Adipocyte (in vitro differentiated cells): ENCODE measurements at regions not wholly inside any gene's neighbourhood (a gene's known extent, or its start where the extent isn't known, plus 50 kb on each side); places are given as distances from the start of the nearest gene placed in this dataset.

ENCODE experiments used
- DNase-seq: peaks from one replicate; pipeline ENCODE4 v3.0.0-alpha.2; 2015; ENCODE audit warnings: low read depth
- H3K27me3 ChIP-seq: replicated peaks from 2 replicates; pipeline ENCODE4 v1.7.0; 2013; ENCODE audit warnings: mild to moderate bottlenecking, low read length, moderate library complexity; ENCODE audit not compliant: control insufficient read depth, insufficient read depth
- H3K36me3 ChIP-seq: 2 replicates; pipeline ENCODE4 v1.7.0; 2013; ENCODE audit warnings: low read length, mild to moderate bottlenecking, moderate library complexity; ENCODE audit not compliant: control insufficient read depth, insufficient read depth, severe bottlenecking
- H3K4me1 ChIP-seq: 2 replicates; pipeline ENCODE4 v1.7.0; 2013; ENCODE audit warnings: mild to moderate bottlenecking, low read length, moderate library complexity; ENCODE audit not compliant: control insufficient read depth, insufficient read depth
- H3K4me3 ChIP-seq: 2 replicates; pipeline ENCODE4 v1.7.0; 2013; ENCODE audit warnings: mild to moderate bottlenecking, low read length, moderate library complexity
- H3K9ac ChIP-seq: 2 replicates; pipeline ENCODE4 v1.7.0; 2013; ENCODE audit warnings: mild to moderate bottlenecking, low read length, moderate library complexity
- H3K9me3 ChIP-seq: 2 replicates; pipeline ENCODE4 v1.7.0; 2013; ENCODE audit warnings: mild to moderate bottlenecking, low read length, moderate library complexity; ENCODE audit not compliant: control insufficient read depth

DNA sequence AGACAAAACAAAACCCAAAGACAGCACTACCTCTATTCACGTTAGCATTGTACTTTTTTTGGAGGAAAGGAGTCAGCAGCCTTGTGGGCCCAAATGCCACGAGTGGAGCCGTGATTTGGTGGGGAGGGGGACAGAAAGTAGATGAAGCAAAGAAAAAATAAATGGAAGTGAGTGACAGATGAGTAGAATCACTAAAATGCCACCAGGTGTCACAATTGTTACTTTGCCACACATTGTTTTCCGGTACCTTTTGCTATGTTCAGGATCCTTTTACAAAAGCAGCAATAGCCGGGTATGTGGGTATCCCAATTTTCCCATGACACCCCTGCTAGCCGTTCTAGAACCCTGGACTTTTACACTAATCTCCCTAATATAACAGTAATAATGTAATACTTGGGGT, 85.0 kb upstream of the AK4 start:
- H3K36me3 ChIP-seq, result peaks cover 4% of the 10 kb centered on the region

DNA sequence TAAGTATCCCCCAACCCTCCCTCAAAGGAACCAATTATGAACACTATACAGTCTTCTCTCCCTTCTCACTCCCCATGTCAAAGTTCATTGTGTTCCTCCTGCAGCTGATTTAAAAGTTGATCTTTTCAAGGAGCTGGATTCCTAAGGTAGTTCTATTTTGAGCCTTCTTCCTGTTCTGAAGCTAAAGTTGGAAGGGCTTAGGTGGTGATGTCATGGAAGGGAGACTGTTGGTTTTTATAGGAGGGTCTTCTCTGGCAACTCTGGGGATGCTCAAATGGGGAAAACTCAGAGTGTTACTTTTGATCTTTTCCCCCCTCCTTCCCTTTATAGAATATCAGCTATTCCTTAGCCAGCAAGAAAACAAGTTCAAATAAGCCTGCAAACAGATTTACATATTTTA, 83.0 kb upstream of the AK4 start:
- DNase-seq, result peak; percentile 24
- H3K4me3 ChIP-seq, result peak overlapping the region; percentile 88
- no peaks in the 10 kb centered on the region for H3K36me3 ChIP-seq
- H3K9ac ChIP-seq, result peak overlapping the region; percentile 95
- H3K27me3 ChIP-seq, result no peaks in the 10 kb centered on the region
- H3K9me3 ChIP-seq, result no peaks in the 10 kb centered on the region
- H3K4me1 ChIP-seq, result peaks cover 49% of the 10 kb centered on the region

More for the DNA sequence above, 85.0 kb upstream of the AK4 start:
- no peak overlapping the region for H3K4me3 ChIP-seq
- peaks cover 55% of the 10 kb centered on the region for H3K4me1 ChIP-seq
- no peak overlapping the region for H3K9ac ChIP-seq
- H3K9me3 ChIP-seq, result no peaks in the 10 kb centered on the region
- no peak for DNase-seq
- no peaks in the 10 kb centered on the region for H3K27me3 ChIP-seq

DNA sequence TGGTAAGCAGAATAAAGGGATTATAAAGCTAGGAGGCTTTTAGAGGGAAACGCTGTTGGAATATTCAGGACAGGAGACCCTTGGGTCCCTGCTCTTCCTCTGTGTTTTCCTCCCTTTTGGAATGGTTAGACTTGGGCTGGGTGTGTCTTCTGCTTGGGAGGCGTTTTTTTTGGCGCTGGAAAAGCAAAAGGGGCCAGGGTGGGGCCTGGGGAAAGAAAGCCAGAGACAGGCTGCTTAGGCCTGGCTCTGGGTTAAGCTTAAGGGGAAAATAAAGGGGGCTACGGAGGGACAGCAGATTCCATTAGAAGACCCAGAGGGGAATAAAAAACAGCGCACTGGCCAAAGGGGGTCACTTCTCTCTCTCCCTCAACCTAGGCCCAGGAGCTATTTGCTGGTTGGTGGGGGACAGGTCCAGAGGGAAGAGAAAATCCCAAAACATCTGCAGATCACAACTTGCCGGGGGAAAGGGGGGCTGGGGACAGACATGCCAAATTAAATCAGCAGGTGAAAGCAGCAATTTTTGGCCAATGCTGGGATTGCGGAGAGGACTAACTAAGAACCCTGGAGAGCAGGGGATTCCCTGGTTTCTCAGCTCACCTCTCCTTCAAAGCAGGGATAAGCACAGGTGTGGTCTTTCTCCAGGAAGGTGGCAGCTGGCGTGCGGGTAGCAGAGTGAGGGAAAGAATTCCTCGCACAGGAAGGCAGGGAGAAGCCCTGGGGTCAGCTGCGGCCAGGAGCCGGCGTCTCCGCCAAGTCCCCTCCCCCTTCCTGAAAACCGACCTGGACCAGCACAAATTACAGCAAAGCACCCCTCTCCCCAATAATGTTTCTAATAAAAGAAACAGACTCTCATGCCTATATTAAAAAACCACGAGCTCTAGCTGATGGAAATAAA, 82.2 kb upstream of the AK4 start:
- H3K9ac ChIP-seq, result peak overlapping the region; percentile 95
- peaks cover 41% of the 10 kb centered on the region for H3K4me1 ChIP-seq
- no peaks in the 10 kb centered on the region for H3K36me3 ChIP-seq
- H3K4me3 ChIP-seq, result peak overlapping the region; percentile 88
- no peaks in the 10 kb centered on the region for H3K9me3 ChIP-seq
- DNase-seq, result peak; percentile 34
- H3K27me3 ChIP-seq, result no peaks in the 10 kb centered on the region

DNA sequence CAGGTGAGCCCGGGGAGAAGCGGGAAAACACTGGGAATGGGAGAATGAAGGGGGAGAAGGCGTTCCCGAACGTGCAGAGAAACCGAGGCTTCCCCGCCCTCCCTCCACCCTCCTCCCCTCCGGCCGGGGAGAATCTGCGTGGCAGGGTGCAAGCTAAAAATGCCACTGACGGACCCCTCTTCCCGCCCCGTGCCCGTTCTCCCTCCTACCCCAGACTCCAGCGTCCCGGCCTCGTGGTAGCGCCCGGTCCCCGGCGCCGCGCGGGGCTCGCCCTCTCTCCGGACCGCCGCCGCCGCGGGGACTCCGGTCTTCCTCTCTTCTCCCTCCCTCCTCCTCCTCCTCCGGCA, 81.6 kb upstream of the AK4 start:
- peak overlapping the region; percentile 95 for H3K9ac ChIP-seq
- H3K4me1 ChIP-seq, result peaks cover 39% of the 10 kb centered on the region
- H3K36me3 ChIP-seq, result no peaks in the 10 kb centered on the region
- H3K4me3 ChIP-seq, result peak overlapping the region; percentile 88
- no peaks in the 10 kb centered on the region for H3K27me3 ChIP-seq
- DNase-seq, result no peak
- H3K9me3 ChIP-seq, result no peaks in the 10 kb centered on the region

DNA sequence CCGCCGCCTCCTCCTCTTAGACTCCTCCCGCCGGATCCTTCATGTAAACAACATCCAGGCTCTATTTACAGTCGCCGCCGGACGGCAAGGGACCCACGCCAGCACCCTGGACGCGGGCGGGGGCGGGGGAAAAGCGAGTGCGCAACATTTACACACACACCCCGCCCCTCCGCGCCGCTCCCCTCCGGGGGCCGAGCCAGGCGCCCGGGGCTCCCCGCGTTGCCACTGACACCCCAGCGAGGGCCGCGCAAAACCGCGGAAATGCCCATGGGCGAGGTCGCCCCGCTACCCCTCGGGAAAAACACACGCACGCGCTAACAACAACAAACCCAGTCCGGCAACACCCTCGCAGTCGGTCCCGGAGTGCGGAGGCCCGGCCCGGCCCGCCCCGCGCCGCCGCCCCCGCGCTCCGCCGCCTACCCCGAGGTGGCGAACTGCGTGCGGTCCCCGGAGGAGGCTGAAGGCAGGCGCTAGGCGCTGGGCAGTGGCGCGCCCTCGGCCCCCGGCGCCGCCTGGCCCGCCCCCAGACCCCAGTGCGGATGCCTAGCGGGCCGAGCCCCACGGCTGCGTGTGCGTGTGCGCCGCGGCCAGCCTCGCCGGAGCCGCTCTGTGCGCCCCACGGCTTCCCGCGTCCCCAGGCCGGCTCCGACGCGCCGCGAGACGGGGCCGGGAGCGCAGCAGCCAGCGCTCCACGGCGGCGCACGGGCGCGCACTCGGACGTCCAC, 81.1 kb upstream of the AK4 start:
- H3K4me1 ChIP-seq, result peaks cover 35% of the 10 kb centered on the region
- DNase-seq, result peak; percentile 96

DNA sequence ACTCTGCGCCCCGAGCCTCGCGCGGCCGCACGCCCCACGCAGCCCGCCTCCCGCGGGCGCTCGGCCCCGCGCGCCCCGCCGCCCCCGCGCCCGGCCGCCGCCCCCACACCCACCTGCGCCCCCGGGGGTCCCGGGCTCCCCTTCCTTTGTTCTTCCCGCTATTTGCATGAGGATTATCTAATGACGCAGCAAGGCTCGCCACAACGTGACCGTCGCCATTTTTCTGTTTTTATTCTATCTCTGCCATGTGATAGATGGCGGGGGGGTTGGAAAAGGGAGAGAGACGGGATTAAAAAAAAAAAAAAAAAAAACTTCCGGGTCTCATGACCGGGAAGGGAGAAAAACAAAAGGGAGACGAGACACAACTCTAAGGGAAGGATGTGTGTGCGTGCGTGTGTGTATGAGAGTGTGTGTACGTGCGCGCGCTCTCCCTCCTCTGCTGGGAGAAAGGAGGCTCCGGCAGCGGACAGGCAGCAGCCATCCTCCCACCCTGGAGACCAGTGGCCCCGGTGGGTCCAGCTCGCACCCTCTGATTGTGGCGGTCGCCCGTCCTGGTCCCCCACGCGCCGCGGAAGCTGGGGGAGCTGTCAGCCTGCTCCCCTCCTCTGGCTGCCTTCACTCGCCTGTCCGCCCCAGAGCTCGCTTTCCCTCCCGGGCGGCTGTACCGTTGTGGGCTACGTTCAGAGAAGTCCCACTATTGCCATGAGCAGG, 80.4 kb upstream of the AK4 start:
- H3K4me1 ChIP-seq, result peaks cover 30% of the 10 kb centered on the region
- H3K27me3 ChIP-seq, result no peaks in the 10 kb centered on the region
- no peaks in the 10 kb centered on the region for H3K9me3 ChIP-seq
- H3K9ac ChIP-seq, result peak overlapping the region; percentile 95
- DNase-seq, result peak; percentile 89
- H3K36me3 ChIP-seq, result no peaks in the 10 kb centered on the region
- peak overlapping the region; percentile 88 for H3K4me3 ChIP-seq

More for the DNA sequence above, 81.1 kb upstream of the AK4 start:
- Histone ChIP-seq H3K4me3 (peak overlapping the region; percentile 88), H3K36me3 (no peaks in the 10 kb centered on the region), H3K9ac (peak overlapping the region; percentile 95), H3K27me3 (no peaks in the 10 kb centered on the region), H3K9me3 (no peaks in the 10 kb centered on the region)

DNA sequence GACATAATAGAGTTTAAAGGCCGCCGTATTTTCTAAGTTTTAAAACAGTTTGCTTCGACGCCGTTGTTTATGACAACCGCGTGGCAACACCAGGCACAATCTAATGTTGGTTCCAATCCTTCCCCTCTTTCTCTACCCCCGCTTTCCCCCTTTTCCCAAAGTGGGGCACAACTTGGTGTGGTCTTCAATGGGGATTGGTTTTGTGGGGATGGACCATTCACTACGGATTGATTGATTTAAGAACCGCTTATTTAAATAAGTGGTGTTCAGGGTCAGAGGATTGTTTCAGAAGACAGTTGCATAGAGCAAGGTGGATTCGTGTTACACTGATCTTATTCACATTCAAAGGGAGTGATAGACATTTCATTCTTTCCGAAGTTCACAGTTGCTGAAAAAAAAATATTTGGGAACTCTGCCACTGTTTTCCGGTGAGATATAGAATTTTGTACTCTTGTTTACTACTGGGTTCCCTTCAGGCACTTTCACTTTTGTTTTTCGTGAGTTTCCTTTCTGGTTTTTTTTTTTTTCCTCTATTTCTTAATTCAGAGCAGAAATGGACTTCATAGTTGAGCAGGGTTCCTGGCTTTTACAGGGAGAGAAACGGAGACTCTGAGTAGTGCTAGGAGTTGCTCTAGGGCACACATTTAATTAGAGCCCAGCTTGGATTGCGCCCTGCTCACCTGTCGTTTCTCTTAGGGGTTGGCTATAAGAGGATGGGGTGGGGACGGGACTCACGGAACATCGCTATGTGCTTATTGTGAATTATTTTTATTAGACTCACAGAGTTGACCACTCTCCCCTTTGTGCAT, 79.6 kb upstream of the AK4 start:
- Histone ChIP-seq H3K4me1 (peaks cover 28% of the 10 kb centered on the region), H3K9me3 (no peaks in the 10 kb centered on the region), H3K27me3 (no peaks in the 10 kb centered on the region), H3K9ac (peak overlapping the region; percentile 95), H3K36me3 (no peaks in the 10 kb centered on the region), H3K4me3 (peak overlapping the region; percentile 88)
- DNase-seq, result peak; percentile 75

DNA sequence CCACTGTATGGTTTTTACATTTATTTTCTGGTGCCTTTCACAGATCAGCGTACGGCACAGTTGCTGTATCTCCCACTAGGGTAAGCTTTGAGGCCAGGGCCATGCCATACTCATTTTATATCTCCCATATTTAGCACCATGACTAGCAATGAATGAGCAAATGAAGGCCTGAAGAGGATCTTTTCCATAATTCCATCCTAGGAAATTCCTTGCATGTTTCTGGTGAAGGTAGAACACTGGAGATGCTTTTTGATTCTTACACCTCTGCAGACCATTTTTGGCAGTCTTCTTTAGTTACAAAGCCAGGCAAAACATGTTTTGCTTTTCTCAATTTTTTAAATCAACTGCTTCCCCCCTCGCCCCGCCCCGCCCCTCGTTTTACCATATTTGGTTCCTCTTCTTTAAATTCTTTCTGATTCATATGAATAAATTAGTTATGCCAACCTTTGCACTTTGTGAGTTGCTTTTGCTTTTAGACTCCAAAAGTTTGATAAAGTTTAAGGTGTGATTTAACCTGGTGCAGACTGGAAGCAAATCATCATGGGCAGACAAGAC, 78.9 kb upstream of the AK4 start:
- H3K4me3 ChIP-seq, result peak overlapping the region; percentile 88
- peak overlapping the region; percentile 95 for H3K9ac ChIP-seq
- H3K36me3 ChIP-seq, result no peaks in the 10 kb centered on the region
- peaks cover 24% of the 10 kb centered on the region for H3K4me1 ChIP-seq
- H3K27me3 ChIP-seq, result no peaks in the 10 kb centered on the region
- DNase-seq, result no peak
- H3K9me3 ChIP-seq, result no peaks in the 10 kb centered on the region

DNA sequence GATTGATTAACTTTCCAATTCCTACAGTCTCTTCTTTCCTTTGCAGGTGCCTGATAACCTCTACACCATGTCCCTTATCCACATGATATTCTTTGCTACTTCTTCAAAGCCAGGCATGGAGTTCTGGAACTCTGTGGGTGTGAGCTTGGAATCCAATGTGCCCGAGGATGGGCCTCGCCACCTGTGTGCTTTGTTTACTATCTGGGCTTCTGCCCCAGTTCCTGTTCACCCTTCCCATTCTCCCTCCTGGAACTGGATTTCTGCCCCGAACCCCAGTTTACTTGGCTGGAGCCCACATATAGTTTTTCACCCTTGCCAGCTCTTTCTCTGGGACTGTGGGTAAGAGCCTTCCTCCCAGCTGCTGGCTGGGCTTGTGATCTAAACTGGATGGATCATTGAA, 75.2 kb upstream of the AK4 start:
- Histone ChIP-seq H3K36me3 (no peaks in the 10 kb centered on the region), H3K27me3 (no peaks in the 10 kb centered on the region), H3K4me1 (peaks cover 4% of the 10 kb centered on the region), H3K4me3 (no peak overlapping the region), H3K9me3 (no peaks in the 10 kb centered on the region), H3K9ac (no peak overlapping the region)
- DNase-seq, result no peak

DNA sequence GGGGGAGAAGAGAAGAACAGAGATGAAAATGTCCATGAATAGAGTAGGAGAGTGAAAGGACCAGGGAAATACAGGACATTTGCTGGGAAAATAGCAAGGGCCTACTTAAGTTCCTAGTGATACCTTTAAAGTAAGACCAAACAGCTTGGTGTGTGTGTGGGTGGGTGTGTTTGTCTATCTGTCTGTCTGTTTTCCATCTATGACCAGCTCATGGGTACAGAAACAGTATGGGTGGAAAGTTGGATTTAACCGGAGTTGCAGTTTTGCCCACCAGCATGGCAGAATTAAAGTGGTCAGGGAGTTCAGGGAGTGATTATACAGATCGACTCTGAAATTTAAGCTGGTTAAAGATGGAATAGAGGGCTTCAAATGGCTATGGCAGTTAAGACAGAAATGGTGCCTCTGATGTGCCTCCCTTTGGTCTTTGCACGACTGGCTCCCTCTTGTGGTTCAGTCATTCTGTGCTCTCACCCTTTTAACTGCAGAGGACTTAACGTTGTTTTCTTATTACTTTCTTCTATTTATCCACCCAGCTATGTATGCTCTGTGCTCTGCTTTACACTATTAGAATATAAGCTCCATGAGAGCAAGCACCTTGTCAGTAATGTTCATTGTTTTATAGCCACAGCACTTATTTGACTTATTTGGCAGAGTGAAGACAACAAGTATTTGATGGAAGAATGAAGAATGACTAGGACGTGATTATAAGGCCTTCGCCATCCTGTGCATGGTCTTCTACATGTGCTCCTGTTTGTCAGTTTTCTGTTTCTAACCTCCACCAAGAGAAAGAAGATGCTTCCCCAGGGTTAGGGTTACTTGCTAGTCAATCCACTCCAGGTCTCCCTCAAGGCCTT, 72.7 kb upstream of the AK4 start:
- H3K4me3 ChIP-seq, result no peak overlapping the region
- H3K4me1 ChIP-seq, result peaks cover 7% of the 10 kb centered on the region
- H3K9ac ChIP-seq, result no peak overlapping the region
- no peaks in the 10 kb centered on the region for H3K36me3 ChIP-seq
- peak; percentile 76 for DNase-seq
- H3K27me3 ChIP-seq, result no peaks in the 10 kb centered on the region
- H3K9me3 ChIP-seq, result no peaks in the 10 kb centered on the region
